ENCODE measurements at regions not wholly inside any gene's neighbourhood (a gene's known extent, or its start where the extent isn't known, plus 50 kb on each side); places are given as distances from the start of the nearest gene placed in this dataset.
A peak's percentile ranks its signal among the peaks of the same experiment; 100 is the strongest.

DNA sequence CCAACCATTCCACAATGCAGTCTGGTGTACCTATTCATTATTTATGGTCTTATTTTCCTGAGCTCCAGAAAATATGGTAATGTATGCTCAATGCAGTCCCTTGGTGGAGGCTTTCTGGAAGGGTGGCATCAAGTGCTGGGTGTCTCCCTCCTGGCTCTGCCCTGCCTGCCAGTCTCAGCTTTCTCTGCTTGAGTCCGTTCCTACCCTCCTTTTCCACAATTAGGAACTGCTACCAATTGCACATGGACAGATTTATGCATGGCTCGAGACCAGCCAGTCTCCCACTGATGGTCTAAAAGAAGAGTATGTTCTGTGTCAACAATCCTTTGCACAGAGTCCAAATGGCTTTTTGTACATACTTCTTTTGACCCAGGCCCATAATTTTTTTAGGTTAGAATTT lies 189.8 kb downstream of the TLE1 start:
- Histone ChIP-seq H3K4me3 (no peak overlapping the region), H3K36me3 (no peaks in the 10 kb centered on the region), H3K27ac (no peak overlapping the region), H3K27me3 (no peaks in the 10 kb centered on the region), H3K4me1 (peaks cover 0 to 6% (median 2%) of the 10 kb centered on the region in 4 donors), H3K9me3 (no peaks in the 10 kb centered on the region)
- ATAC-seq (ENCODE audit: low FRiP score in 2 of 2) (no peak), DNase-seq (no peak)
- WGBS, 2 donors = 63 to 87% methylated on average over 2 of the region's 2 CpGs
- TF ChIP-seq POLR2A (IDR thresholded peaks at IDR 0.05) = no peak
- no peak for TF ChIP-seq POLR2AphosphoS5 (IDR thresholded peaks at IDR 0.05)
- TF ChIP-seq, protein P1, sequence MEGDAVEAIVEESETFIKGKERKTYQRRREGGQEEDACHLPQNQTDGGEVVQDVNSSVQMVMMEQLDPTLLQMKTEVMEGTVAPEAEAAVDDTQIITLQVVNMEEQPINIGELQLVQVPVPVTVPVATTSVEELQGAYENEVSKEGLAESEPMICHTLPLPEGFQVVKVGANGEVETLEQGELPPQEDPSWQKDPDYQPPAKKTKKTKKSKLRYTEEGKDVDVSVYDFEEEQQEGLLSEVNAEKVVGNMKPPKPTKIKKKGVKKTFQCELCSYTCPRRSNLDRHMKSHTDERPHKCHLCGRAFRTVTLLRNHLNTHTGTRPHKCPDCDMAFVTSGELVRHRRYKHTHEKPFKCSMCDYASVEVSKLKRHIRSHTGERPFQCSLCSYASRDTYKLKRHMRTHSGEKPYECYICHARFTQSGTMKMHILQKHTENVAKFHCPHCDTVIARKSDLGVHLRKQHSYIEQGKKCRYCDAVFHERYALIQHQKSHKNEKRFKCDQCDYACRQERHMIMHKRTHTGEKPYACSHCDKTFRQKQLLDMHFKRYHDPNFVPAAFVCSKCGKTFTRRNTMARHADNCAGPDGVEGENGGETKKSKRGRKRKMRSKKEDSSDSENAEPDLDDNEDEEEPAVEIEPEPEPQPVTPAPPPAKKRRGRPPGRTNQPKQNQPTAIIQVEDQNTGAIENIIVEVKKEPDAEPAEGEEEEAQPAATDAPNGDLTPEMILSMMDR (IDR thresholded peaks at IDR 0.05) = no peak
- TF ChIP-seq EP300 (IDR thresholded peaks at IDR 0.05) = no peak

DNA sequence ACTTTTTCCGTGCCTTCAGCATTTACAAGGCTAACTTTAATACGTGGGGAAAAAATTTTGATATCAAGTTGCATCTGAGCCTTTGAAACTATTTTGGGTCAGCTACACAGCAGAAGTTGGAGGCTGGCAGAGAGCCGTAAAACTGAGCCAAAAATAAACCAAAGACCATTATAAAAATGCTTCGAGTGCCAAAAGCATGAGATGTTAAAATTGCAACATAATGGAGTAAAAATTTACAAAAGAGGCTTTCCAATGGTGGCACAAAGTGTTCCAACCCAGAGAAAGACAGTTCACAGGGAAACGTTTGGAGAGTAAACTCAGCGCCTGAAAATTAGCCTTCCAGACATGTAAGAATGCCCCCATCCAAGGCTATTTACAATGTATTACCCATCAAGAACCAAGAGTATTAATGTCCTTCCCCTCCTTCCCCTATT lies 190.3 kb downstream of the TLE1 start:
- no peak for TF ChIP-seq POLR2AphosphoS5 (IDR thresholded peaks at IDR 0.05)
- TF ChIP-seq, protein P1 (IDR thresholded peaks at IDR 0.05) = no peak
- no peak for TF ChIP-seq POLR2A (IDR thresholded peaks at IDR 0.05)
- Histone ChIP-seq H3K4me1 (peaks cover 0 to 6% (median 2%) of the 10 kb centered on the region in 4 donors), H3K9me3 (no peaks in the 10 kb centered on the region), H3K27ac (no peak overlapping the region), H3K4me3 (no peak overlapping the region), H3K27me3 (no peaks in the 10 kb centered on the region), H3K36me3 (no peaks in the 10 kb centered on the region)
- DNase-seq (no peak), ATAC-seq (ENCODE audit: low FRiP score in 2 of 2) (peak in 1 of 2 donors; percentile 48)
- 48 to 50% methylated on average over 6 of the region's 6 CpGs for WGBS, 2 donors

DNA sequence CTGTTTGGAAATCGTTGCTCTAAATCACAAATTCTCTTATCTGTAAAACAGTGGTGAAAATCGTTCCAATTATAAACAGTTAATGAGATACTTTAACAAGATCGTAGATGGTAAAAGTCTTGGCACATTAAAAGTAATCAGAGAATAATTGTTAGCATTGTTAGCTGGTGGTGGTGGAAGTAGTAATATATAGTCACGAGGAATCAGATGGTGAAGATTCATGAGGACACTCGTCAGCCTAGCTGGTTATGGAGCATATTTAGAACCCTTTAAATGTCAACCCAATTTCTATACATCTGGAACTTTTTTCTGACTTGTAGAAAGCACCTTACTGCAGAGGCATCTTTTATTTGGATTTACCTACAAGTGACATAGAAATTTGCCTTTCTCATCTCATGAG lies 190.8 kb downstream of the TLE1 start:
- no peak for ATAC-seq (ENCODE audit: low FRiP score in 2 of 2)
- Histone ChIP-seq H3K27me3 (no peaks in the 10 kb centered on the region), H3K27ac (no peak overlapping the region), H3K4me3 (no peak overlapping the region), H3K4me1 (peaks cover 0 to 6% (median 2%) of the 10 kb centered on the region in 4 donors), H3K36me3 (no peaks in the 10 kb centered on the region), H3K9me3 (no peaks in the 10 kb centered on the region)
- no peak for TF ChIP-seq POLR2A (IDR thresholded peaks at IDR 0.05)
- no peak for TF ChIP-seq EP300 (IDR thresholded peaks at IDR 0.05)
- TF ChIP-seq, protein P1 (IDR thresholded peaks at IDR 0.05) = no peak
- TF ChIP-seq POLR2AphosphoS5 (IDR thresholded peaks at IDR 0.05) = no peak
- WGBS, 2 donors = 62 to 68% methylated on average over 5 of the region's 5 CpGs
- DNase-seq = no peak

DNA sequence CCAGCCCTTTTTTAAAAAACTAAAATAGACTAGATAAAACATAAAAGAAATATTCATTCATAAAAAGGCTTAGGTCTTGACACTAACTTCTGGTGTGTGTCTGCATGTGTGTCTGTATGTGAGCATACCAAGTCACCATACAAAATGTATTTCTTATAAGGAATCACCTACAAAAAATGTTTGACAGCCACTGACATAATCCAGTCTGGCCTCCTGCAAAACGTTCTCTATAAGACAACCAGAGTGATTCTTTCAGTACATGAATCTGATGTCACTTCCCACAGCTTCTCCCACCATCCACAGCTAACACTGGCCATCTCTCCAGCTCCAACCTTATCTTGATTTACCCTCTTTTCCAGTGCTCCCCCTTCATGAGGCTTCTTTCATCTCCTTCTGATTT lies 192.3 kb downstream of the TLE1 start:
- H3K27me3 ChIP-seq = no peaks in the 10 kb centered on the region
- ATAC-seq (ENCODE audit: low FRiP score in 2 of 2) = no peak
- no peak for DNase-seq
- peaks cover 0 to 6% (median 2%) of the 10 kb centered on the region in 4 donors for H3K4me1 ChIP-seq
- no peaks in the 10 kb centered on the region for H3K9me3 ChIP-seq
- H3K27ac ChIP-seq = no peak overlapping the region
- WGBS, 2 donors = 46 to 65% methylated on average over 1 of the region's 1 CpG
- H3K36me3 ChIP-seq = no peaks in the 10 kb centered on the region
- TF ChIP-seq POLR2A (IDR thresholded peaks at IDR 0.05) (no peak), EP300 (IDR thresholded peaks at IDR 0.05) (no peak), POLR2AphosphoS5 (IDR thresholded peaks at IDR 0.05) (no peak)
- TF ChIP-seq, protein P1 (IDR thresholded peaks at IDR 0.05) = no peak
- no peak overlapping the region for H3K4me3 ChIP-seq

DNA sequence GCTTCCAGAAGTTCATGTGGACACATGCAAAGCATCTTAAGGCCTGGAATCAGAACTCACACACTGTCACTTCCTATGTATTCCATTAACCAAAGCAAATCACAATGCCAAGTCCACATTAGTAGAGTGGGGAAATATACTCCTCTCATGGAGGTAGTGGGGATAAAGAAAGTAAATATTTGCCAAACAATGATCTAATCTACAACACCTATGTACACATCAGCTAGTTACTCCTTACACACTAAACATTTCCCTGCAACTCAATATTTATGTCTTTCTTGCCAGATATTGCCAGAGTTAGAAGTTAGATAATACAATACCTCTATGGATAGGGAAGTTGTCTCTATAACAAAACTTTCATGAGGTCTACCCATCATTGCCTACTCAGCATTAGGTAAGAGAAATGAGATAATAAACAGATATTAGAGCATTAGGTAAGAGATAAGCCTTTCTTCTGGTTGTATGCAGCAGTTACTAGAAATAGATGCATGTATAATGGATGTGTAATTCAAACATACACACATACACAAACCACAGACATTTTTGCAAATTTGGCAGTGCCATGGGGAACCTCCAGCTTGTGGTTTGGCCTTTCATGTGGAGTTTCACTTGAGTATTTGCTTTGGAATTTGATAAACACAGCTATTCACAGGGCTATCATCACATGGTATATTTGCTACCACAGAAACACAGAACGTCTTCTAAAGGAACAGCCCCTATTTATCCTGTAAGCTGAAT lies 196.5 kb downstream of the TLE1 start:
- H3K4me3 ChIP-seq = no peak overlapping the region
- H3K36me3 ChIP-seq = no peaks in the 10 kb centered on the region
- H3K27ac ChIP-seq = no peak overlapping the region
- no peak for TF ChIP-seq EP300 (IDR thresholded peaks at IDR 0.05)
- TF ChIP-seq, protein P1 (IDR thresholded peaks at IDR 0.05) = no peak
- TF ChIP-seq POLR2A (IDR thresholded peaks at IDR 0.05) = no peak
- TF ChIP-seq POLR2AphosphoS5 (IDR thresholded peaks at IDR 0.05) = no peak
- H3K9me3 ChIP-seq = no peaks in the 10 kb centered on the region
- DNase-seq (no peak), ATAC-seq (ENCODE audit: low FRiP score in 2 of 2) (no peak)
- 42 to 55% methylated on average over 1 of the region's 1 CpG for WGBS, 2 donors
- H3K27me3 ChIP-seq = no peaks in the 10 kb centered on the region
- no peaks in the 10 kb centered on the region for H3K4me1 ChIP-seq

Data from upper lobe of left lung (tissue), 6 donors.